ENCODE measurements at regions not wholly inside any gene's neighbourhood (a gene's known extent, or its start where the extent isn't known, plus 50 kb on each side); places are given as distances from the start of the nearest gene placed in this dataset.
A peak's percentile ranks its signal among the peaks of the same experiment; 100 is the strongest.

DNA sequence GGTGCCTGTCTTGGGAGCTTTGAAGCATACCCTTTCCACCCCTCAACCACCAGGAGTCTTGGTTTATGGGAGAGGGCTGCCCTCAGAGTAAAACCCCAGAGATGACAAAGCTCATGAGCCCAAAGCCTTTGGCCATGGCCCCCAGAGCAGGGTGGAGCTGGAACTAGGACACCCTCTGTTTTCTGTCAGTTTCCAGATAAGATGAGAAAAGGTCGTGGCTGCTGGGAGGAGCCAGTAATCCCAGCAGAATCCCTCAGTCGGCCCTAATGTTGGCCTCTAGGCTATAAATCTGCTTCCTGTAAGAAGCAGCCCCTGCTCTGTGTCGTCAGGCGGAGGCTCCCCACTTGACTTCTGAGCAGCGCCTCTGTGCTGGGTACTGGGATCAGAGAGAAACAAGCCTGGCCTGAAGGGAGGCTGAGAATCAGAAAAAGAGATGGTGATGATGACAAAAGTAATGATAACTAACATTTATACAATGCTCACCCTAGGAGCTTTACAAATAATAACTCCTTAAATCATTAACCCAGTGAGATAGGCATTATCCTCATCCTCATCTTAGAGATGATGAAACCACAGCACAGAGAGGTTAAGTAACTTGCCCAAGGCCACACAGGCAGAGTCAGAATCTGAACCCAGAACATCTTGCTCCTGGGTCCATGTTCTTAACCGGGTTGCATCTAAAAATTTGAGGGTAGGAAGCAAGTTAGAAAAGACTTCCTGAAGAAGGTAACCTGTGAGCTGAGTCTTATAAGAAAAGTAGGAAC, 471.4 kb downstream of the SOX6 start:
- peak overlapping the region in 1 of 2 donors; percentile 60 for H3K27ac ChIP-seq
- no peak for TF ChIP-seq POLR2A (IDR thresholded peaks at IDR 0.05)
- TF ChIP-seq, protein P1, sequence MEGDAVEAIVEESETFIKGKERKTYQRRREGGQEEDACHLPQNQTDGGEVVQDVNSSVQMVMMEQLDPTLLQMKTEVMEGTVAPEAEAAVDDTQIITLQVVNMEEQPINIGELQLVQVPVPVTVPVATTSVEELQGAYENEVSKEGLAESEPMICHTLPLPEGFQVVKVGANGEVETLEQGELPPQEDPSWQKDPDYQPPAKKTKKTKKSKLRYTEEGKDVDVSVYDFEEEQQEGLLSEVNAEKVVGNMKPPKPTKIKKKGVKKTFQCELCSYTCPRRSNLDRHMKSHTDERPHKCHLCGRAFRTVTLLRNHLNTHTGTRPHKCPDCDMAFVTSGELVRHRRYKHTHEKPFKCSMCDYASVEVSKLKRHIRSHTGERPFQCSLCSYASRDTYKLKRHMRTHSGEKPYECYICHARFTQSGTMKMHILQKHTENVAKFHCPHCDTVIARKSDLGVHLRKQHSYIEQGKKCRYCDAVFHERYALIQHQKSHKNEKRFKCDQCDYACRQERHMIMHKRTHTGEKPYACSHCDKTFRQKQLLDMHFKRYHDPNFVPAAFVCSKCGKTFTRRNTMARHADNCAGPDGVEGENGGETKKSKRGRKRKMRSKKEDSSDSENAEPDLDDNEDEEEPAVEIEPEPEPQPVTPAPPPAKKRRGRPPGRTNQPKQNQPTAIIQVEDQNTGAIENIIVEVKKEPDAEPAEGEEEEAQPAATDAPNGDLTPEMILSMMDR (IDR thresholded peaks at IDR 0.05), result no peak
- H3K36me3 ChIP-seq (ENCODE audit: low read depth, missing control alignments), result no peaks in the 10 kb centered on the region
- no peak for DNase-seq
- peaks cover 9% of the 10 kb centered on the region for H3K4me1 ChIP-seq
- no peaks in the 10 kb centered on the region for H3K9me3 ChIP-seq
- H3K27me3 ChIP-seq, result no peaks in the 10 kb centered on the region
- H3K4me3 ChIP-seq, result no peak overlapping the region
- intact Hi-C loops (cut with DNase I; ENCODE audit: low total_unique reads), result no loop called here
- 68 to 69% methylated on average over 6 of the region's 6 CpGs for WGBS, 2 donors

DNA sequence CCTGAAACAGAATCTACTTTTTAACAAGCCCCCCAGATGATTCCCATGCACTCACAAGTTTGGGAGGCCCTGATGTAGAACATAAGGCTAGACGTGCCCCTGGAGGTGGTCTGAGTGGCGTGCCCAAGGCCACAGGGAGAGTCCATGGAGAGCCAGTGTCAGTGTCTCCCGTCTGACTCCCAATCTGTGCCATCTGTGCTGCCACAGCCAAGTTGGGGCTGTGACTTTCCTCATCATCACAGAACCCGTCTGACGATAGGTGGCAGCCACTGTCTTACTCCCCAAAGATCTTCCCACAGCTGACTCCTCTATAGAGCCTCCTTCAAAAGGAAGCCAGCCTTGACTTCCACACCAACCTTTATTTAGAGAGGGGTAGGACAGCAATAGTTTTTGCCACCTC, 470.5 kb downstream of the SOX6 start:
- TF ChIP-seq, protein P1 (IDR thresholded peaks at IDR 0.05), result no peak
- no peak for TF ChIP-seq POLR2A (IDR thresholded peaks at IDR 0.05)
- H3K27ac ChIP-seq, result no peak overlapping the region
- 64 to 81% methylated on average over 5 of the region's 5 CpGs for WGBS, 2 donors
- no peak for DNase-seq
- H3K4me1 ChIP-seq, result peaks cover 9% of the 10 kb centered on the region
- H3K9me3 ChIP-seq, result no peaks in the 10 kb centered on the region
- intact Hi-C loops (cut with DNase I; ENCODE audit: low total_unique reads), result no loop called here
- H3K27me3 ChIP-seq, result no peaks in the 10 kb centered on the region
- H3K36me3 ChIP-seq (ENCODE audit: low read depth, missing control alignments), result no peaks in the 10 kb centered on the region
- H3K4me3 ChIP-seq, result no peak overlapping the region

DNA sequence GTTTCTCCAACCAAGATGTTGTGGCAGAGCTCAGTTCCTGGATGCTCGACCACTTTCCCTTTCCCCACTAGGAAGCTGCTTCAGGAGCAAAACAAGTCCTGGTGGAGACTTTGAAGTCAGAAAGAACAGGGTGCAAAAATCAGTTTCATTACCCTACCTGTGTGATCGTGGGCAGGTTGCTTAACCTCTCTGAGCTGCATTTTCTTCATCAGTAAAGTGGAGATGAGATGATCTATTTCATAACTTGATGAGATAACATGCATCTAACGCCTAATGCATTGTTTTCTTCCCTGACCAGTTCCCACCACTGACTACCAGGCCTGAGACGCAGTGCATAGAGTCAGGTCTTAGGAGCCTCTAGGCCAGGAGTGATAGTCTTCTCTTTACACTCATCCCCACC, 470.0 kb downstream of the SOX6 start:
- no peak overlapping the region for H3K27ac ChIP-seq
- DNase-seq, result no peak
- H3K4me1 ChIP-seq, result peaks cover 9% of the 10 kb centered on the region
- no peak overlapping the region for H3K4me3 ChIP-seq
- H3K27me3 ChIP-seq, result no peaks in the 10 kb centered on the region
- WGBS, 2 donors, result 89 to 94% methylated on average over 4 of the region's 4 CpGs
- H3K36me3 ChIP-seq (ENCODE audit: low read depth, missing control alignments), result no peaks in the 10 kb centered on the region
- H3K9me3 ChIP-seq, result no peaks in the 10 kb centered on the region
- TF ChIP-seq POLR2A (IDR thresholded peaks at IDR 0.05), result no peak
- TF ChIP-seq, protein P1 (IDR thresholded peaks at IDR 0.05), result no peak
- intact Hi-C loops (cut with DNase I; ENCODE audit: low total_unique reads), result no loop called here

DNA sequence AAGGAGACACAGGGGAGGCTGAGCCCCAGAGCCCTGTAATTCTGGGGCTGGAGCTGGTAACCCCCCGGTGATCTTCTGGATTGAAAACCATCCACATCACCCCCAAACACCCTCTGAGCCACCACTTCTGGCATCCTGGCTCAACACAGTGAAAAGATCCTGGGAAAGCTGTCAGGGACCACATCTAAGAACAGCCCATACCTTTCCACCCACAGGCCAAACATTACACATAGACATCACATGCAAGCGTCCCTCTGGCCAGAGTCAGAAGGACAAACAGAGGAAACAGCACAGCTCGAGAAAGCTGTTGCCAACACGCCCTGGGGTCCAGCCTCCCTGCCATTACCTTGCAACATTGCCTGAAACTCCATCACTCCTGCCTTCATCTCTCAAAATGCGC, 469.5 kb downstream of the SOX6 start:
- Histone ChIP-seq H3K4me3 (no peak overlapping the region), H3K27ac (no peak overlapping the region), H3K36me3 (ENCODE audit: low read depth, missing control alignments) (no peaks in the 10 kb centered on the region), H3K9me3 (no peaks in the 10 kb centered on the region), H3K4me1 (peaks cover 9% of the 10 kb centered on the region), H3K27me3 (no peaks in the 10 kb centered on the region)
- TF ChIP-seq, protein P1 (IDR thresholded peaks at IDR 0.05), result no peak
- TF ChIP-seq POLR2A (IDR thresholded peaks at IDR 0.05), result no peak
- DNase-seq, result no peak
- intact Hi-C loops (cut with DNase I; ENCODE audit: low total_unique reads), result no loop called here
- WGBS, 2 donors, result 95 to 96% methylated on average over 5 of the region's 5 CpGs
